GM21825 (cell line): ENCODE measurements at regions not wholly inside any gene's neighbourhood (a gene's known extent, or its start where the extent isn't known, plus 50 kb on each side); places are given as distances from the start of the nearest gene placed in this dataset.

Source experiments
- ATAC-seq: cut with Tn5 transposase; IDR thresholded peaks from one replicate; pipeline ENCODE4 v1.9.1; 2021; ENCODE audit warnings: mild to moderate bottlenecking, moderate library complexity; ENCODE audit not compliant: unreplicated experiment

DNA sequence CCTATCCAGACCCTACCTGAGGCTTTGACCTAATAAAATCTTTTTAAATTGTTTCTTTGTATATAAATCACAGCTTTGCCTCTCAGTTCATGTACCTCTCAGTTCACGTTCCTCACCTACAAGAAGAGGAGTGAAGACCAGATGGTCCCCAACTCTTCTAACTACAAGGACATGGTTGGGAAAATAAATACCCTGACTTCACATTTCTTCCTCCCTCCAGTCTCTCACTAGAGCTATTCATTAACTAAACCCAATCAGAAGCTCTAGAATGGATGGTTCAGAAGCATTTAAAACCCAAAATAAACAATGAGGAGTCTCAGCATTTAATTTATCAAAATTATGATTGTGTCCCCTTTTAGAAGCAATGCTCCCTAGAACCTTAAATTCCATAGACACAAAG lies 97.3 kb upstream of the AGTR1 start:
- ATAC-seq = no peak

- ATAC-seq = no peak
These were observed 96.6 kb upstream of the AGTR1 start for GRCh38 chr3:148600902-148601765.

- no peak for ATAC-seq
These were observed 95.7 kb upstream of the AGTR1 start for GRCh38 chr3:148601766-148602685.

GRCh38 chr3:148604270-148605085 lies 93.2 kb upstream of the AGTR1 start:
- no peak for ATAC-seq

DNA sequence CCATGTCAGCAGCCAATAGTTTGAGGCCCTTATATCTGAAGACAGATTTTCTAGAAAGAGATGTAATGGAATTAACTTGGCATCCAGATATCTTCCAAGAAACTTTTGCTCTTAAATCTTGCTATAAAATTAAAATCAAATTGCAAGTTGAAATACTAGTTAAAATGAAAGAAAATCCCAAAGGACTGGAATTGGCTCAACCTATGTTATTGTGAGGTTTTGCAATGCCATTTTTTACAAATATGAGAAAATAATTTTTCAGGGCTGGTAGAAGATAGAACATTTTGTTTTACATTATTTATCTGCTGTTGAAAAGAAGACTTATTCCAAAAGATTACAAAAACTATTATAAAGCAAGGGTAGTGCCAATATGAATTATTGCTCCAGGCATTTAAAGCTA lies 92.2 kb upstream of the AGTR1 start:
- no peak for ATAC-seq

GRCh38 chr3:148606979-148607378 lies 90.7 kb upstream of the AGTR1 start:
- ATAC-seq = no peak

DNA sequence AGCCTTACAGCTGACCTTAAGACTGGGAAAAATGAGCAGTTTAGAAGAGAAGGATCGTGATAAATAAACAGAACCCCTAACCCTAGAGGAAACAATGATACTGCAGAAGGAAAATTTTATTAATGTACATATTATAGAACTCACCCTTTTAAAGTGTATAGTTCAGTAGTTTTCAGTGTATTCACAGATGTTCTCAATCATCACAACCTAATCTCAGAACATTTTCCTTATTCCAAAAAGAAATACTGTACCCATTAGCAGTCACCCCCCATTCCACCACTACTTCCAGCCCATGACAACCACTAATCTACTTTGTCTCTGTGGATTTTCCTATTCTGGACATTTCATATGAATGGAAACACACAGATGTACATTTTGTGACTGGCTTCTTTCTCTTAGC lies 90.2 kb upstream of the AGTR1 start:
- ATAC-seq = no peak

- no peak for ATAC-seq
These were observed 85.4 kb upstream of the AGTR1 start for GRCh38 chr3:148612278-148612677.

DNA sequence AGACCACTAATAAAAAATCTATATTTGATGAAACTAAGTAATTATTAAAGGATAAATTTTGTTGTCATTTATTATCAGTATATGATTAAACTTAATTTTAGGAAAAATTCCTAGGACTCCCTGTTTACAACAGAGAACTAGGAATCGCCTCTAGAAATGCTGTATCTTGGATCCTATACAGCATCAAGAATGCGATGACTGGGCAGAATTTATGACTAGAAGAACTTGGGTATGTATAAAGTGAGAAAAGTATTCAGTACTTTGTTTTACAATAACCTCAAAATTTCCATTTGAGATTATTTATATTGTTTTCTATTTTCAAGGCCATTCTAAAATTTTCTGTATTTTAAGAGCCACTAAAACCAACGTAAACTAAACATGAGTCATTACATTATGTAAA lies 82.3 kb upstream of the AGTR1 start:
- no peak for ATAC-seq

DNA sequence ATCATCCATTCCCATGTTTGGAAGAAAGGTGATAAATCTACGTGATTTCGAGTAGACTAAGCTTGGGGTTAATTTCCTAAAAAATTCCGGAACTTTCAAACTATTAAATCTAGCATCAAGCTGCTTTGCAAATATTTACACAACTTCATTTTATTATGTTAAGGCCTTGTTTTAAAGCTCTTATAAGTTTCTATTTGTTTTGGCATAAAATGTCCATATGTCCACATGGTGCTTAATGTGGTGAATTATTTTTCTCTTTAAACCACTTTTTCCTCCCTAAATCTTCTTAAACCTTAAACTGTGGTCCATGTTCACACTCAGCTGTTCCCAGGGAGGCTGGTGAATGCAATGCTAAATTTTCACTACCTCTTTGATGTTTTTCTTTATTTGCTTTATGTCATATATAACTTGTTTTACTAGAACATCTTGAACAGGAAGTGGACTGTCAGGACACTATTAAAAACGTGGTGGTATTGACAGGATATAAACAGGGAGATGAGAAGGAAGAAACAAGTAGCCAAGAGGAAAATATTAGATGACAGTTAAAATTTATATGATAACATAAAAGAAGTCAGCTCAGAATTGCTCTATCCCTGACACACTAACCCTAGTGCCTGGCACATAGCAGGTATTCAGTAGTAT lies 72.5 kb upstream of the AGTR1 start:
- no peak for ATAC-seq

GRCh38 chr3:148625991-148626390 lies 71.7 kb upstream of the AGTR1 start:
- ATAC-seq = no peak

- no peak for ATAC-seq
These were observed 68.7 kb upstream of the AGTR1 start for GRCh38 chr3:148629006-148629405.

- ATAC-seq = no peak
These were observed 66.4 kb upstream of the AGTR1 start for GRCh38 chr3:148631124-148631903.

GRCh38 chr3:148641722-148642121 lies 56.0 kb upstream of the AGTR1 start:
- no peak for ATAC-seq

- no peak for ATAC-seq
These were observed 55.5 kb upstream of the AGTR1 start for GRCh38 chr3:148642214-148642613.

DNA sequence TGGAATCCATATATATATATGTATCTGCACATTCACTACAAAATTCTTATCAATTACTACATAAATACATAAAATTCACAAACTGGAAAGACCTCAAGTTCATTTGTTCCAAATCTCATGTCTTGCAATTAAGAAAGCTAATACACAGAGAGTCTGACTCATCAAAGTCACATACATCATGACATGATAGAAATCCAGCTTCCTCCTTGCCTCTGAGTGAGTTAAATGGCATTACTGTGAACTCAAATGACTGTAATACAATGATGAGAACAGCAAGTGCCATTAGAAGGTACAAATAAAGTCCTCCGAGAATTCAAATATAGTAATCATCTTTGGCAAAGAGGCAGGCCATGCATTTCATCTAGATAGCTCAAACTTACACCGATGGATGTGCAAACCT lies 55.1 kb upstream of the AGTR1 start:
- no peak for ATAC-seq

DNA sequence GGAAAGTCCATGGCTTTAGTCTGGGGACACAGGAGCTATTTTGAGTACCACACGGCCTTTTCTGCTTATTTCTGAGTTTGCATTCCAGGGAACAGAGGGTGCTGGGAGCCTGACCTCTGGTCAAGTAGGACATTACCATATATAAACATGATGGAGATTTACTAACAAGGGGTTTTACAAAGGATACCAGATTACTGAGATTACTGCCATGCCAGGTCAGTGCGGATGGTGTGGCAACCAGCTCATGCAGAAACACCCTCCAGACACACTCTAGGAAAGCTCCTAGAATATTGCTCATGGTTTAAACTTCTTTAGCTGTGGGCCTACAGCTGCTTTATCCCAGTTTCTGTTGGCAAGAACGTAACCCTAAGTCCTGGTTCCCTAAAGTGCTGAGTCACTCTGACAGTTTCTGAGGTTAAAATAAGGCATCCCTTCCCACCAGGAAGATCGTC lies 54.3 kb upstream of the AGTR1 start:
- ATAC-seq = no peak

GRCh38 chr3:148646126-148646665 lies 51.5 kb upstream of the AGTR1 start:
- ATAC-seq = no peak
